ENCODE measurements at regions not wholly inside any gene's neighbourhood (a gene's known extent, or its start where the extent isn't known, plus 50 kb on each side); places are given as distances from the start of the nearest gene placed in this dataset.

GRCh38 chr6:84329516-84329915 is 102.1 kb upstream of the CEP162 start:
- FAIRE-seq: no peak
- POLR2A ChIA-PET: no interaction called here
- intact Hi-C loops (cut with micrococcal nuclease; ENCODE audit: unreplicated experiment): no loop called here
- CTCF ChIA-PET (ENCODE audit: low intra/inter-chr PET ratio, low total read pairs): no interaction called here
- TF ChIP-seq NFYC (CRISPR knock-in tag; IDR thresholded peaks at IDR 0.05): no peak
- no peak for TF ChIP-seq GMEB2 (CRISPR knock-in tag; IDR thresholded peaks at IDR 0.05; ENCODE audit: low read depth)
- no peak for TF ChIP-seq CBX5 (CRISPR knock-in tag; IDR thresholded peaks at IDR 0.05; ENCODE audit: borderline replicate concordance)
- no peak for TF ChIP-seq NR2F1 (CRISPR knock-in tag; IDR thresholded peaks at IDR 0.05)
- TF ChIP-seq ZNF317 (CRISPR knock-in tag; IDR thresholded peaks at IDR 0.05): no peak
- no peak for TF ChIP-seq HMG20A (CRISPR knock-in tag; IDR thresholded peaks at IDR 0.05; ENCODE audit: borderline replicate concordance)
- TF ChIP-seq, protein P1, sequence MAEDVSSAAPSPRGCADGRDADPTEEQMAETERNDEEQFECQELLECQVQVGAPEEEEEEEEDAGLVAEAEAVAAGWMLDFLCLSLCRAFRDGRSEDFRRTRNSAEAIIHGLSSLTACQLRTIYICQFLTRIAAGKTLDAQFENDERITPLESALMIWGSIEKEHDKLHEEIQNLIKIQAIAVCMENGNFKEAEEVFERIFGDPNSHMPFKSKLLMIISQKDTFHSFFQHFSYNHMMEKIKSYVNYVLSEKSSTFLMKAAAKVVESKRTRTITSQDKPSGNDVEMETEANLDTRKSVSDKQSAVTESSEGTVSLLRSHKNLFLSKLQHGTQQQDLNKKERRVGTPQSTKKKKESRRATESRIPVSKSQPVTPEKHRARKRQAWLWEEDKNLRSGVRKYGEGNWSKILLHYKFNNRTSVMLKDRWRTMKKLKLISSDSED (CRISPR knock-in tag; IDR thresholded peaks at IDR 0.05): no peak
- no peak for TF ChIP-seq ZNF382 (CRISPR knock-in tag; IDR thresholded peaks at IDR 0.05; ENCODE audit: borderline replicate concordance)
- TF ChIP-seq ZMAT5 (CRISPR knock-in tag; IDR thresholded peaks at IDR 0.05; ENCODE audit: borderline replicate concordance, low read depth): no peak
- TF ChIP-seq TARDBP (CRISPR knock-in tag; IDR thresholded peaks at IDR 0.05): no peak
- 0% methylated on average over 2 of the region's 2 CpGs for WGBS (ENCODE audit: low lambda C conversion rate)
- no peak for ATAC-seq
- no peaks in the 10 kb centered on the region for H3K79me2 ChIP-seq (ENCODE audit: insufficient read depth, low read length)
- no peak overlapping the region for H3K4me3 ChIP-seq (replicated peaks in 1 of 3; ENCODE audit: insufficient read depth in 1 of 3, low read depth in 2 of 3, low read length in 3 of 3)
- H3K9me3 ChIP-seq (ENCODE audit: low read length): no peaks in the 10 kb centered on the region
- no peaks in the 10 kb centered on the region for H4K20me1 ChIP-seq (ENCODE audit: insufficient read depth, low read length)
- DNase-seq (ENCODE audit: low spot score): no peak
- H3K36me3 ChIP-seq (replicated peaks in 1 of 2; ENCODE audit: control insufficient read depth in 1 of 2, insufficient read depth in 2 of 2, low read length in 2 of 2): no peaks in the 10 kb centered on the region
- no peaks in the 10 kb centered on the region for H3K4me1 ChIP-seq (ENCODE audit: insufficient read depth, low read length)
- no peaks in the 10 kb centered on the region for H3K27me3 ChIP-seq (ENCODE audit: control insufficient read depth in 1 of 2, insufficient read depth in 2 of 2, low read length in 2 of 2)
- in situ Hi-C loops (cut with HindIII; ENCODE audit: extremely low pct_ligation_motif_present, low pct_unique_long_range_greater_than_20kb): no loop called here
- H3K27ac ChIP-seq (ENCODE audit: extremely low read length, insufficient read depth, low read length): no peak overlapping the region
- H3K4me2 ChIP-seq (ENCODE audit: low read depth, low read length): no peak overlapping the region
- no peak overlapping the region for H2AFZ ChIP-seq (ENCODE audit: low read length)
- no peak overlapping the region for H3K9ac ChIP-seq (ENCODE audit: insufficient read depth, low read depth, low read length)
- no TSS peak for BruUV-seq (replicated peaks)
